H1 (cell line): ENCODE measurements at regions not wholly inside any gene's neighbourhood (a gene's known extent, or its start where the extent isn't known, plus 50 kb on each side); places are given as distances from the start of the nearest gene placed in this dataset.
A peak's percentile ranks its signal among the peaks of the same experiment; 100 is the strongest.

Experiments used
- BACH1 ChIP-seq: IDR thresholded peaks from 2 replicates; pipeline ENCODE4 v1.6.1; 2012; ENCODE audit warnings: low read length, improper control_type of control experiment
- CBX5 ChIP-seq: fragments of 300-800, 300-1000 bp; sonication (generic); IDR thresholded peaks from 2 replicates; pipeline ENCODE4 v1.7.1; 2016; ENCODE audit warnings: antibody characterized with exemption, low read length, low read depth
- CTCF ChIP-seq, 3 experiments: IDR thresholded peaks; 1 replicate in 2 of 3; 2 replicates in 1 of 3; pipeline versions ENCODE4 v1.5.1 to v1.6.1; 2011; ENCODE audit warnings: low read length in 3 of 3, mild to moderate bottlenecking in 3 of 3, inconsistent platforms in 2 of 3, low read depth in 1 of 3, moderate library complexity in 1 of 3; ENCODE audit not compliant: insufficient read depth in 1 of 3; ENCODE audit errors: control extremely low read depth in 1 of 3
- EP300 ChIP-seq, 2 experiments: IDR thresholded peaks; 1 replicate in 1 of 2; 2 replicates in 1 of 2; pipeline ENCODE4 v1.6.1; 2011 to 2012; ENCODE audit warnings: low read depth in 2 of 2, low read length in 2 of 2, mild to moderate bottlenecking in 2 of 2, borderline replicate concordance in 1 of 2, inconsistent platforms in 1 of 2, moderate library complexity in 1 of 2
- POLR2A ChIP-seq, 2 experiments: IDR thresholded peaks; 1 replicate in 1 of 2; 2 replicates in 1 of 2; pipeline ENCODE4 v1.6.1; 2011; ENCODE audit warnings: low read depth in 2 of 2, low read length in 2 of 2, mild to moderate bottlenecking in 2 of 2; ENCODE audit errors: control extremely low read depth in 1 of 2
- RAD21 ChIP-seq, 2 experiments: IDR thresholded peaks in 1 of 2; conservative IDR thresholded peaks in 1 of 2; 2 replicates each; pipeline ENCODE4 v1.6.1; 2011; ENCODE audit warnings: low read depth in 2 of 2, low read length in 2 of 2, improper control_type of control experiment in 1 of 2, inconsistent platforms in 1 of 2, mild to moderate bottlenecking in 1 of 2, moderate library complexity in 1 of 2
- SIN3A ChIP-seq, 2 experiments: IDR thresholded peaks in 1 of 2; conservative IDR thresholded peaks in 1 of 2; 2 replicates each; pipeline ENCODE4 v1.6.1; 2011 to 2012; ENCODE audit warnings: low read length in 2 of 2, improper control_type of control experiment in 1 of 2, low read depth in 1 of 2, mild to moderate bottlenecking in 1 of 2

- TF ChIP-seq CTCF (IDR thresholded peaks at IDR 0.05; ENCODE audit: control extremely low read depth in 1 of 3, insufficient read depth in 1 of 3, low read depth in 1 of 3, low read length in 3 of 3): peak in 2 of 3 experiments; percentile 46 to 50; a peak in 3 of 4 replicates
- no peak for TF ChIP-seq SIN3A (conservative IDR thresholded peaks at IDR 0.05 in 1 of 2, IDR thresholded peaks at IDR 0.05 in 1 of 2; ENCODE audit: low read depth in 1 of 2, low read length in 2 of 2)
- no peak for TF ChIP-seq POLR2A (IDR thresholded peaks at IDR 0.05; ENCODE audit: control extremely low read depth in 1 of 2, low read depth in 2 of 2, low read length in 2 of 2)
- TF ChIP-seq RAD21 (IDR thresholded peaks at IDR 0.05 in 1 of 2, conservative IDR thresholded peaks at IDR 0.05 in 1 of 2; ENCODE audit: low read depth in 2 of 2, low read length in 2 of 2): peak; percentile 72 to 83
- TF ChIP-seq EP300 (IDR thresholded peaks at IDR 0.05; ENCODE audit: borderline replicate concordance in 1 of 2, low read depth in 2 of 2, low read length in 2 of 2): no peak
- TF ChIP-seq BACH1: no peak
- no peak for TF ChIP-seq CBX5
These were observed 400.9 kb upstream of the ATP11B start for GRCh38 chr3:182392182-182392937.
